PC-9 (cell line): ENCODE measurements at regions not wholly inside any gene's neighbourhood (a gene's known extent, or its start where the extent isn't known, plus 50 kb on each side); places are given as distances from the start of the nearest gene placed in this dataset.

Experiments
- BruUV-seq: library from RNA; stranded (reverse); fragments of 400-500 nt; replicated peaks from 2 replicates; lab custom pipeline; 2021; lab: Mats Ljungman, UMichigan
- CTCF ChIA-PET: fragments of 300-600 bp; sonication (Branson Sonifier 250); formaldehyde crosslinking; loops from one replicate; lab custom pipeline; 2022; ENCODE audit warnings: antibody characterized with exemption; lab: Charles Lee
- POLR2A ChIA-PET: fragments of 300-600 bp; sonication (Branson Sonifier 250); formaldehyde crosslinking; loops from one replicate; lab custom pipeline; 2022; ENCODE audit warnings: antibody characterized with exemption; ENCODE audit not compliant: unreplicated experiment; lab: Charles Lee
- DNase-seq, 2 experiments: peaks; one replicate each; pipeline versions ENCODE4 v3.0.0 to v3.0.0-alpha.2; 2015 to 2022; ENCODE audit warnings: mixed read lengths in 1 of 2
- H2AFZ ChIP-seq: fragments of 200-600 bp; sonication (generic); 2 replicates; pipeline ENCODE4 v1.8.1; 2017; ENCODE audit warnings: antibody characterized with exemption
- H3F3A ChIP-seq: fragments of 200-600 bp; sonication (generic); 2 replicates; pipeline ENCODE4 v1.8.1; 2017; ENCODE audit warnings: antibody characterized with exemption, mild to moderate bottlenecking, low read depth; ENCODE audit not compliant: insufficient read depth
- H3K27ac ChIP-seq: fragments of 200-600 bp; sonication (generic); 2 replicates; pipeline ENCODE4 v1.6.1; 2016; ENCODE audit warnings: mixed run types
- H3K27me3 ChIP-seq: fragments of 200-600 bp; sonication (generic); 2 replicates; pipeline ENCODE4 v1.6.1; 2016; ENCODE audit warnings: low read depth, mixed run types; ENCODE audit not compliant: insufficient read depth
- H3K36me3 ChIP-seq: fragments of 200-600 bp; sonication (generic); 2 replicates; pipeline ENCODE4 v1.6.1; 2016; ENCODE audit warnings: low read depth, mixed run types
- H3K4me1 ChIP-seq: fragments of 200-600 bp; sonication (generic); replicated peaks from 2 replicates; pipeline ENCODE4 v1.6.1; 2016; ENCODE audit warnings: mixed run types; ENCODE audit not compliant: insufficient read depth
- H3K4me2 ChIP-seq: fragments of 200-600 bp; sonication (generic); 2 replicates; pipeline ENCODE4 v1.6.1; 2017; ENCODE audit warnings: mixed run types
- H3K4me3 ChIP-seq: fragments of 200-600 bp; sonication (generic); 2 replicates; pipeline ENCODE4 v1.6.1; 2016; ENCODE audit warnings: mixed run types
- H3K79me2 ChIP-seq: fragments of 200-600 bp; sonication (generic); 2 replicates; pipeline ENCODE4 v1.6.1; 2017; ENCODE audit warnings: low read depth, mixed run types
- H3K9me2 ChIP-seq: fragments of 200-600 bp; sonication (generic); 2 replicates; pipeline ENCODE4 v1.8.1; 2017; ENCODE audit warnings: mild to moderate bottlenecking; ENCODE audit not compliant: insufficient read depth
- H3K9me3 ChIP-seq: fragments of 200-600 bp; sonication (generic); 2 replicates; pipeline ENCODE4 v1.8.1; 2016; ENCODE audit warnings: low read depth; ENCODE audit not compliant: insufficient read depth
- H4K20me1 ChIP-seq: fragments of 200-600 bp; sonication (generic); 2 replicates; pipeline ENCODE4 v1.8.1; 2017; ENCODE audit not compliant: insufficient read depth
- CTCF ChIP-seq: fragments of 200-600 bp; sonication (generic); conservative IDR thresholded peaks from 2 replicates; pipeline ENCODE4 v1.6.1; 2017; ENCODE audit warnings: mixed run types, antibody characterized with exemption, mild to moderate bottlenecking, moderate library complexity
- EZH2 ChIP-seq: fragments of 200-600 bp; sonication (generic); IDR thresholded peaks from 2 replicates; pipeline ENCODE4 v1.8.0; 2017; ENCODE audit warnings: antibody characterized with exemption, low read depth
- intact Hi-C: fragments of 100-400 bp; cut with micrococcal nuclease; formaldehyde crosslinking; loops from one replicate; pipeline ENCODE4 v1.10.0; 2022; ENCODE audit not compliant: unreplicated experiment

- H3K4me2 ChIP-seq: no peak overlapping the region
- no peaks in the 10 kb centered on the region for H4K20me1 ChIP-seq
- no peak overlapping the region for H3K27ac ChIP-seq
- no peaks in the 10 kb centered on the region for H3F3A ChIP-seq
- no TSS peak for BruUV-seq
- H3K36me3 ChIP-seq: no peaks in the 10 kb centered on the region
- H3K4me1 ChIP-seq: no peaks in the 10 kb centered on the region
- H3K4me3 ChIP-seq: no peak overlapping the region
- TF ChIP-seq EZH2 (no peak), CTCF (no peak)
- intact Hi-C loops: no loop called here
- no peaks in the 10 kb centered on the region for H3K9me2 ChIP-seq
- no peak overlapping the region for H2AFZ ChIP-seq
- H3K9me3 ChIP-seq: no peaks in the 10 kb centered on the region
- no peak for DNase-seq
- CTCF ChIA-PET: no interaction called here
- H3K79me2 ChIP-seq: no peaks in the 10 kb centered on the region
- POLR2A ChIA-PET: no interaction called here
- no peaks in the 10 kb centered on the region for H3K27me3 ChIP-seq
These were observed 460.2 kb downstream of the LRATD1 start for GRCh38 chr2:15092691-15093090.

- no peak for TF ChIP-seq EZH2
- TF ChIP-seq CTCF: no peak
- no peaks in the 10 kb centered on the region for H3K36me3 ChIP-seq
- H3K4me3 ChIP-seq: no peak overlapping the region
- intact Hi-C loops: no loop called here
- CTCF ChIA-PET: no interaction called here
- H3K9me2 ChIP-seq: no peaks in the 10 kb centered on the region
- no peaks in the 10 kb centered on the region for H3K9me3 ChIP-seq
- no peaks in the 10 kb centered on the region for H3K4me1 ChIP-seq
- POLR2A ChIA-PET: no interaction called here
- no TSS peak for BruUV-seq
- H3K4me2 ChIP-seq: no peak overlapping the region
- H2AFZ ChIP-seq: no peak overlapping the region
- H3K27me3 ChIP-seq: no peaks in the 10 kb centered on the region
- H4K20me1 ChIP-seq: no peaks in the 10 kb centered on the region; the same call in 1 of the 2 replicates
- no peaks in the 10 kb centered on the region for H3F3A ChIP-seq
- no peak overlapping the region for H3K27ac ChIP-seq
- no peak for DNase-seq
- no peaks in the 10 kb centered on the region for H3K79me2 ChIP-seq
These were observed 461.6 kb downstream of the LRATD1 start for GRCh38 chr2:15094161-15094560.

- Histone ChIP-seq H2AFZ (no peak overlapping the region), H3K4me3 (no peak overlapping the region), H3F3A (no peaks in the 10 kb centered on the region), H3K9me3 (no peaks in the 10 kb centered on the region), H3K36me3 (no peaks in the 10 kb centered on the region), H3K4me2 (no peak overlapping the region), H3K79me2 (no peaks in the 10 kb centered on the region), H3K4me1 (no peaks in the 10 kb centered on the region), H3K27me3 (no peaks in the 10 kb centered on the region), H3K27ac (no peak overlapping the region), H4K20me1 (no peaks in the 10 kb centered on the region; the same call in 1 of the 2 replicates), H3K9me2 (no peaks in the 10 kb centered on the region)
- DNase-seq: no peak
- intact Hi-C loops: no loop called here
- ChIA-PET CTCF (no interaction called here), POLR2A (no interaction called here)
- TF ChIP-seq CTCF (no peak), EZH2 (no peak)
- BruUV-seq: no TSS peak
These were observed 464.3 kb downstream of the NBAS start for GRCh38 chr2:15096873-15097272.
